22Rv1 (cell line): ENCODE measurements at regions not wholly inside any gene's neighbourhood (a gene's known extent, or its start where the extent isn't known, plus 50 kb on each side); places are given as distances from the start of the nearest gene placed in this dataset.

ENCODE experiments used
- CTCF ChIP-seq: fragments of 450-650 bp; IDR thresholded peaks from 2 replicates; pipeline ENCODE4 v1.5.1; 2017; ENCODE audit warnings: mild to moderate bottlenecking
- ZFX ChIP-seq: fragments of 450-650 bp; IDR thresholded peaks from 2 replicates; pipeline ENCODE4 v1.6.1; 2017; ENCODE audit warnings: antibody characterized with exemption, borderline replicate concordance

DNA sequence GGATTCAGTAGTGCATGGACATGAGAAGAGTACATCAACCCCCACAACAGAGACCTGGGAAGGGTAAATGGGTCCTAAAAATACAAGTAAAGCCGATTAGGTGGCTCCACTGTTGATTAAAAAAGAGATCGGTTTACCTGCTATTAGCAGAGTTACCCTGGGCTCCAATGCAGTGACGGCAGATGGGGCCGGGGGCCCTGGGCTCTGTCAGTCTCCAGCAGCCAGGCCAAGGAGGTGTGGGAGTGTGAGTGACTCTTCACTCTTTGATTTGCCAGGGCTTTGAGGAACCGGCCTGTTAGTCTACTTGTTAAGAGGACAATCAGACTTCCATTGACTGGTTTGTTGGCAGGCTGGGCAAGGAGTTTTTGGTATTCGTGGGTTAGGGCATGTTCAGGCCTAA, 1368.7 kb downstream of the UQCRFS1 start:
- TF ChIP-seq CTCF (no peak), ZFX (no peak)
